ENCODE measurements at regions not wholly inside any gene's neighbourhood (a gene's known extent, or its start where the extent isn't known, plus 50 kb on each side); places are given as distances from the start of the nearest gene placed in this dataset.

DNA sequence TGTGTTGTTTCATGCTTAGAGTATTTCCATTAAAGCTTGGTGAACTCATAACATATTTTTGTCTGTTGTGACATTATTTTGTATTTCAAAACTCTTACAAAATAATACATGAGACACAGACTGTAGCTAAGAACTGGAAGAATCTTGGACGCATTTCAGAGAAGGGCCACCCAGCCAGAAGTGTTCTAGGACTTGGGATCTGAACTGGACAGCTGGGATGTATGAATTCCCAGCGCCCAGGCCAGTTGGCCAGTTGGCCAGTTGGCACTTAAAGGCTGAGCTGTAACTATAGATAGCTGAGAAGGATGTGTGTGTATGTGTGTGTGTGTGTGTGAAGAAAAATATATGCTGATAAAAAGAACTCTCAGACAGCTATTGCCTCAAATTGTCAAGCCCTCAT, 193.4 kb upstream of the GPR101 start:
- Histone ChIP-seq H3K4me1 (no peaks in the 10 kb centered on the region), H3K27ac (replicated peaks) (no peak overlapping the region), H3K9me3 (replicated peaks) (no peaks in the 10 kb centered on the region), H3K4me3 (no peak overlapping the region), H3K27me3 (ENCODE audit: low read depth) (no peaks in the 10 kb centered on the region), H3K36me3 (no peaks in the 10 kb centered on the region)
- no peak for DNase-seq
- intact Hi-C loops (cut with micrococcal nuclease): no loop called here
- TF ChIP-seq, protein P1, sequence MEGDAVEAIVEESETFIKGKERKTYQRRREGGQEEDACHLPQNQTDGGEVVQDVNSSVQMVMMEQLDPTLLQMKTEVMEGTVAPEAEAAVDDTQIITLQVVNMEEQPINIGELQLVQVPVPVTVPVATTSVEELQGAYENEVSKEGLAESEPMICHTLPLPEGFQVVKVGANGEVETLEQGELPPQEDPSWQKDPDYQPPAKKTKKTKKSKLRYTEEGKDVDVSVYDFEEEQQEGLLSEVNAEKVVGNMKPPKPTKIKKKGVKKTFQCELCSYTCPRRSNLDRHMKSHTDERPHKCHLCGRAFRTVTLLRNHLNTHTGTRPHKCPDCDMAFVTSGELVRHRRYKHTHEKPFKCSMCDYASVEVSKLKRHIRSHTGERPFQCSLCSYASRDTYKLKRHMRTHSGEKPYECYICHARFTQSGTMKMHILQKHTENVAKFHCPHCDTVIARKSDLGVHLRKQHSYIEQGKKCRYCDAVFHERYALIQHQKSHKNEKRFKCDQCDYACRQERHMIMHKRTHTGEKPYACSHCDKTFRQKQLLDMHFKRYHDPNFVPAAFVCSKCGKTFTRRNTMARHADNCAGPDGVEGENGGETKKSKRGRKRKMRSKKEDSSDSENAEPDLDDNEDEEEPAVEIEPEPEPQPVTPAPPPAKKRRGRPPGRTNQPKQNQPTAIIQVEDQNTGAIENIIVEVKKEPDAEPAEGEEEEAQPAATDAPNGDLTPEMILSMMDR (IDR thresholded peaks at IDR 0.05; ENCODE audit: borderline replicate concordance): no peak

DNA sequence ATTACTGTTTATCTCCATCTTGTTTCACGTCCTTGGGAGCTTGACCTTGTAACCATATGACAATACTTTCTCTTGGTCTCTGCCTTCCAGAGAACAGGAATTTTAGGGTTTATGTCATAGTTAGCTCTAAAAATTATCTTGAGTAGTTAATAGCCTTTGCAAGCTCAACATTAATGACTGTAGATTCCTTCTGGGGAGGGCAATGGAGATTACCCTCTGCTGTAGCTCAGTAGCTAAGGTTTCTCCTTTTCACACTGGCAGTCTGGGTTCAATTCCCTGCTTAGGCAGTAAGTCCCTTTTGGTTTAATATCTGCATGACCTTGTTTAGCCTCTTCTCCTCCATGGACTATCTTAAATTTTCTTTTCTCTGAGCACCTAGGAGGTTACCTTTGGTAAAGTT, 181.7 kb upstream of the GPR101 start:
- no peak overlapping the region for H3K27ac ChIP-seq (replicated peaks)
- no peaks in the 10 kb centered on the region for H3K9me3 ChIP-seq (replicated peaks)
- no peaks in the 10 kb centered on the region for H3K27me3 ChIP-seq (ENCODE audit: low read depth)
- intact Hi-C loops (cut with micrococcal nuclease): no loop called here
- H3K4me3 ChIP-seq: no peak overlapping the region
- H3K4me1 ChIP-seq: no peaks in the 10 kb centered on the region
- no peak for DNase-seq
- no peaks in the 10 kb centered on the region for H3K36me3 ChIP-seq
- TF ChIP-seq, protein P1 (IDR thresholded peaks at IDR 0.05; ENCODE audit: borderline replicate concordance): no peak

DNA sequence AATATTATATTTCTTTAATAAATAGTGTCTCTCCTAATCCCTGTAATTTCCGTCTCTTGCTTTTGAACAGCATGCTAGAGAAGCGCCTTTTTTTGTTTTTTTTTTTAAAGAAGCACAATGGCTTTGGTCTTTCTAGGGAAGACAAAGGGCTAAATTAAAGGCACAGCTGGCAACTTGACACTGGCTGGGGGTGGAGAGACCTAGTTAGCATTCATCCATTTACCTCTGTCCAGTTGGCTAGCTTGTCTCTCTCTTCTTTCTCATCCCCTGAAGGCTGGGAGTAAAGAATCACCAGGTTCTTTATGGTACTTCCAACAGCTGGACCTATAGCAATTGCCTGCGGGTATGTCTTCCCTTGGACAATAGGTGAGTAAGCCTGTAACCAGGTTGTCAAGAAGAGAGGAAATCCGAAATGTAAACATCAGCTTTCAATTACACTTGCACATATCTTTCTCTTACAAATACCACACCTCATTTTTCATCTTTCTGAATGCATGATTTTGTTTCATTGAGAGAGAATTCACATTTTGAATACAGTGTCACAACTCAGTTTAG, 178.4 kb upstream of the GPR101 start:
- intact Hi-C loops (cut with micrococcal nuclease): no loop called here

DNA sequence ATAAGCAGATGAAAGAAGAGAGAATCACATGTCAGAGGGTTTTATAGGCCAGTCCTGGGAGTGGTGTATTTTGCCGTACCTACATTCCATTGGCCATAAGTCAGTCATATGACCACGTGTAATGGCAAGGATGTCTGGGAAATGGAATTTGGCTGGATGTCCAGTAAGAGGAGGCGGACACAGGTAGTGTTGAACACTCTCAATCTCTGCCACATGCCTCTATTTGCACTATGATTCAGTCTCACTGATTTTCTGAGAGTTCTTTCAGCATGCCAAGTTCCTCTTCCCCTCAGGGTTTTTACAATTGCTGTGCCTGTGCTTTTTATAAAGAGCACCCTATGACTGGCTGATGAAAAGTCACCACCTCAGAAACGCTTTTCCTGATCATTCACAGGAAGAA, 164.2 kb upstream of the GPR101 start:
- Histone ChIP-seq H3K36me3 (no peaks in the 10 kb centered on the region), H3K4me3 (no peak overlapping the region)
- intact Hi-C loops (cut with micrococcal nuclease): no loop called here

More for the DNA sequence above, 178.4 kb upstream of the GPR101 start:
- no peak overlapping the region for H3K27ac ChIP-seq (replicated peaks)
- H3K4me3 ChIP-seq: no peak overlapping the region
- H3K27me3 ChIP-seq (ENCODE audit: low read depth): no peaks in the 10 kb centered on the region
- no peaks in the 10 kb centered on the region for H3K9me3 ChIP-seq (replicated peaks)
- TF ChIP-seq, protein P1 (IDR thresholded peaks at IDR 0.05; ENCODE audit: borderline replicate concordance): no peak
- DNase-seq: no peak
- H3K36me3 ChIP-seq: no peaks in the 10 kb centered on the region
- H3K4me1 ChIP-seq: no peaks in the 10 kb centered on the region

DNA sequence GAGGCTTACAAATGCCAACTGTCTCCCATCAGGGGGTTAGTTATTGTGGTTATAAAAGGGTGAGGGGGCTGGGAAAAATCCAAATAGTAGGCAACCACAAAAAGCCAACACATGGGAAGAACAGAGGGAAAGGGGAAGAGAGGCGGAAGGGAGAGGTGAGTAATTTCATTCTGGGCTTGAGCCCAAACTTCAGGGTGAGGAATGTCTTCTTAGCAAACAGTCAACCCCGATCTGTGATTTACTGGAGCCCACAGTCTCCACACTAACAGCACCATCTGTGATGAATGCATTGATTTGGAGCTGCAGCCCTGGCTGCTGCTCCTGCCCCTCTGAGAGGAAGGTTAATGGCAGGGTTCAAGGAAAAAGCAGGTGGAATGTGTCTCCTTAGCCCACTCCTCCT, 162.2 kb upstream of the GPR101 start:
- intact Hi-C loops (cut with micrococcal nuclease): no loop called here
- H3K36me3 ChIP-seq: no peaks in the 10 kb centered on the region
- TF ChIP-seq, protein P1 (IDR thresholded peaks at IDR 0.05; ENCODE audit: borderline replicate concordance): no peak
- H3K4me1 ChIP-seq: no peaks in the 10 kb centered on the region
- no peak for DNase-seq
- H3K27me3 ChIP-seq (ENCODE audit: low read depth): no peaks in the 10 kb centered on the region
- H3K27ac ChIP-seq (replicated peaks): no peak overlapping the region
- H3K4me3 ChIP-seq: no peak overlapping the region
- H3K9me3 ChIP-seq (replicated peaks): no peaks in the 10 kb centered on the region

More for the DNA sequence above, 164.2 kb upstream of the GPR101 start:
- Histone ChIP-seq H3K27ac (replicated peaks) (no peak overlapping the region), H3K27me3 (ENCODE audit: low read depth) (no peaks in the 10 kb centered on the region), H3K4me1 (no peaks in the 10 kb centered on the region), H3K9me3 (replicated peaks) (no peaks in the 10 kb centered on the region)
- TF ChIP-seq, protein P1 (IDR thresholded peaks at IDR 0.05; ENCODE audit: borderline replicate concordance): no peak
- no peak for DNase-seq

Measured in left ventricle myocardium inferior (tissue), 1 donor.